ENCODE measurements at regions not wholly inside any gene's neighbourhood (a gene's known extent, or its start where the extent isn't known, plus 50 kb on each side); places are given as distances from the start of the nearest gene placed in this dataset.

DNA sequence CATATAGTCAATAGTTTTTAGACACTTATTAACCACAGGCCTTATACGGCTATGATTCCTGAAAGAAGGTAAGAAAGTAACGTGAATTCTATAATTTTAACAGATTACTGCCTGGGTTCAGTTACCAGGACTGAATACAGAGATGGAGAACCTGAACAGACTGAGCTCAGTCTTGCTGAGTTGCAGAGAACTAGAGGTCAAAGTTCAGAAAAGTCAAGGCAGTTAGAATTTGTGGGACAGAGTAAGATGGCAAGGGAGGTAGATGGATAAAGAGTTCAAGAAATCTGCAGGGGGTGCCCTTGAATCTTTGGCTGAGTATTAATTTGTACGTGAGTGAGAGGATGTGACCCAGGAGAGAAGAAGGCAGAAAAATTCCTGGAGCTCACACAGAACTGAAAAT, 320.1 kb upstream of the MAF start:
- Mint-ChIP-seq H3K36me3 (ENCODE audit: low read depth, unreplicated experiment) (peaks cover 3% of the 10 kb centered on the region), H3K9me3 (ENCODE audit: unreplicated experiment) (no peaks in the 10 kb centered on the region), H3K27me3 (ENCODE audit: unreplicated experiment) (peaks cover 1% of the 10 kb centered on the region), H3K27ac (ENCODE audit: unreplicated experiment) (no peak overlapping the region), H3K4me3 (ENCODE audit: unreplicated experiment) (no peak overlapping the region), H3K4me1 (ENCODE audit: unreplicated experiment) (no peaks in the 10 kb centered on the region)
- no peak for DNase-seq (ENCODE audit: low spot score)
- TF ChIP-seq, protein P1, sequence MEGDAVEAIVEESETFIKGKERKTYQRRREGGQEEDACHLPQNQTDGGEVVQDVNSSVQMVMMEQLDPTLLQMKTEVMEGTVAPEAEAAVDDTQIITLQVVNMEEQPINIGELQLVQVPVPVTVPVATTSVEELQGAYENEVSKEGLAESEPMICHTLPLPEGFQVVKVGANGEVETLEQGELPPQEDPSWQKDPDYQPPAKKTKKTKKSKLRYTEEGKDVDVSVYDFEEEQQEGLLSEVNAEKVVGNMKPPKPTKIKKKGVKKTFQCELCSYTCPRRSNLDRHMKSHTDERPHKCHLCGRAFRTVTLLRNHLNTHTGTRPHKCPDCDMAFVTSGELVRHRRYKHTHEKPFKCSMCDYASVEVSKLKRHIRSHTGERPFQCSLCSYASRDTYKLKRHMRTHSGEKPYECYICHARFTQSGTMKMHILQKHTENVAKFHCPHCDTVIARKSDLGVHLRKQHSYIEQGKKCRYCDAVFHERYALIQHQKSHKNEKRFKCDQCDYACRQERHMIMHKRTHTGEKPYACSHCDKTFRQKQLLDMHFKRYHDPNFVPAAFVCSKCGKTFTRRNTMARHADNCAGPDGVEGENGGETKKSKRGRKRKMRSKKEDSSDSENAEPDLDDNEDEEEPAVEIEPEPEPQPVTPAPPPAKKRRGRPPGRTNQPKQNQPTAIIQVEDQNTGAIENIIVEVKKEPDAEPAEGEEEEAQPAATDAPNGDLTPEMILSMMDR (IDR thresholded peaks at IDR 0.05; ENCODE audit: unreplicated experiment): no peak

DNA sequence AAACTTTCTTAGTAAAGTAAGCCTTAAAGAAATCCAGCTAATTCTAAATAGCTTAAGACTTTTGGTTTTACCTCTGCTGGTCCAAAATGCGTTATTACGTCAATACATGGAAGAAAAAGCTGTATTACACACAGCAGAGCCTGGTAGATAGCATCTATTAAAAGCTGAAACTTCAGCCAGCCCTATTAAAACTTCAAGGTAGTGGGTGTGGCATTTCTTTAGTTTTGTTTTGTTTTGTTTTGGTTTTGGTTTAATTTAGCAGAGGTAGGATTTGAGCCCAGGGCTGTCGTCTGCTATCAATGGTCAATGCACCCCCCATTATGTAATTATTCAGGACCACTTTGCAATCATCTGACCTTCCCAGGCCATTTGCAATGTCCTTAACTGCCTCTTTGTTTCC, 318.4 kb upstream of the MAF start:
- DNase-seq (ENCODE audit: low spot score): no peak
- Mint-ChIP-seq H3K36me3 (ENCODE audit: low read depth, unreplicated experiment) (peaks cover 3% of the 10 kb centered on the region), H3K4me3 (ENCODE audit: unreplicated experiment) (no peak overlapping the region), H3K27me3 (ENCODE audit: unreplicated experiment) (peaks cover 1% of the 10 kb centered on the region), H3K27ac (ENCODE audit: unreplicated experiment) (no peak overlapping the region), H3K9me3 (ENCODE audit: unreplicated experiment) (no peaks in the 10 kb centered on the region), H3K4me1 (ENCODE audit: unreplicated experiment) (no peaks in the 10 kb centered on the region)
- TF ChIP-seq, protein P1 (IDR thresholded peaks at IDR 0.05; ENCODE audit: unreplicated experiment): no peak

DNA sequence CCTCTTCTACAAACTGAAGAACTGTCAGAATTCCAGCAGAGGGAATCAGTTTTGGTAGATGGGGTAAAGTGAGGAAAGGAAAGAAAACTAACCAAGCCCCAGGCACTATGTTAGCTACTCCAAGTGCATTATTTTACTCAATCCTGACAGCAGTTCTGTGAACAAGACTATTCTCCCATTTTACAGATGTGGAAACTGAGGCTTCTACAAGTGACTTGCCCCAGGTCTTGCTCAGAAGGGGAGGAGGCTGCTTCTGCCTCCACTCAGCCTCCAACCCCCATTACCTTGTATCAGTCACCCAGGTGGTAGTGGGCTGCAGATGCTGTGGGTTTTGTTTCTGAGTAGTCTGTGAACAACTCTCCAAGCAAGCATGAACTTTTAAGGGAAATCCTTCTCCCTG, 315.2 kb upstream of the MAF start:
- no peaks in the 10 kb centered on the region for H3K4me1 Mint-ChIP-seq (ENCODE audit: unreplicated experiment)
- H3K36me3 Mint-ChIP-seq (ENCODE audit: low read depth, unreplicated experiment): peaks cover 3% of the 10 kb centered on the region
- no peak overlapping the region for H3K4me3 Mint-ChIP-seq (ENCODE audit: unreplicated experiment)
- H3K27ac Mint-ChIP-seq (ENCODE audit: unreplicated experiment): no peak overlapping the region
- H3K9me3 Mint-ChIP-seq (ENCODE audit: unreplicated experiment): no peaks in the 10 kb centered on the region
- H3K27me3 Mint-ChIP-seq (ENCODE audit: unreplicated experiment): peaks cover 1% of the 10 kb centered on the region
- TF ChIP-seq, protein P1 (IDR thresholded peaks at IDR 0.05; ENCODE audit: unreplicated experiment): no peak
- DNase-seq (ENCODE audit: low spot score): no peak

DNA sequence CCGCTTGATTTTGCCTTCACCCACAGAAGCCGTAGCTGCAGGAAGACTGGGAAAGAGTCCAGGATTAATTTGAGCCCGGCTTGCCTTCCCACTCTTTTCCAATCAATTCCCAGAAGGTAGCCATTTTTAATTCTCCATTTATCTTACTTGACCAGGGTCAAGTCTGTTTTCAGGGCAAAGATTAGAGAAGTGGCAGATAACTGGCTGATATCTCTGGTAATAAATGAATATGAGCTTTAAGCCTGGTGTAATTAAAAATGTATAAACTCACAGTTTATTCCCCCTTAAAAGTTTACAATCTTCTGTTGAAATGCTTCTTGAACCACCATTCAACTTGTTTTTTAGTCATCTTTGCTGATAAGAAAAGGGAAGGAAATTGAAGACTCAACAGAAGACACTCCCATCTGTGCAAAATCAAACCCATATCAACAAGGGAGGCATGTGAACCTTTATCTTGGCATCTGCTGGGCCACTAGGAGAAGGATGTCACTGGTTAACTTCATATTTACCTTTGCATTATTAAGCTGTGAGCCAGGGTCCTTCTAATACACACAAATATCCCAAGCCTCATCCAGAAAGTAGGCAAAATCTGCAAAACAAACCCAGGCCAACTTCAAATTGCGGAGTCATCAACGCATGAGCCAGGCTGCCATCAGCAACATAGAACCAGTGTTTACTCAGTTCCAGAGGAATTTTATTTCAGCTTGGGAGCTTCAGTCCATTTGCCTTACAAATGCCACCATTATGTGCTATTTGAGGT, 314.6 kb upstream of the MAF start:
- Mint-ChIP-seq H3K27ac (ENCODE audit: unreplicated experiment) (no peak overlapping the region), H3K36me3 (ENCODE audit: low read depth, unreplicated experiment) (peaks cover 3% of the 10 kb centered on the region), H3K9me3 (ENCODE audit: unreplicated experiment) (no peaks in the 10 kb centered on the region), H3K27me3 (ENCODE audit: unreplicated experiment) (peaks cover 1% of the 10 kb centered on the region), H3K4me1 (ENCODE audit: unreplicated experiment) (no peaks in the 10 kb centered on the region), H3K4me3 (ENCODE audit: unreplicated experiment) (no peak overlapping the region)
- no peak for DNase-seq (ENCODE audit: low spot score)
- TF ChIP-seq, protein P1 (IDR thresholded peaks at IDR 0.05; ENCODE audit: unreplicated experiment): no peak

DNA sequence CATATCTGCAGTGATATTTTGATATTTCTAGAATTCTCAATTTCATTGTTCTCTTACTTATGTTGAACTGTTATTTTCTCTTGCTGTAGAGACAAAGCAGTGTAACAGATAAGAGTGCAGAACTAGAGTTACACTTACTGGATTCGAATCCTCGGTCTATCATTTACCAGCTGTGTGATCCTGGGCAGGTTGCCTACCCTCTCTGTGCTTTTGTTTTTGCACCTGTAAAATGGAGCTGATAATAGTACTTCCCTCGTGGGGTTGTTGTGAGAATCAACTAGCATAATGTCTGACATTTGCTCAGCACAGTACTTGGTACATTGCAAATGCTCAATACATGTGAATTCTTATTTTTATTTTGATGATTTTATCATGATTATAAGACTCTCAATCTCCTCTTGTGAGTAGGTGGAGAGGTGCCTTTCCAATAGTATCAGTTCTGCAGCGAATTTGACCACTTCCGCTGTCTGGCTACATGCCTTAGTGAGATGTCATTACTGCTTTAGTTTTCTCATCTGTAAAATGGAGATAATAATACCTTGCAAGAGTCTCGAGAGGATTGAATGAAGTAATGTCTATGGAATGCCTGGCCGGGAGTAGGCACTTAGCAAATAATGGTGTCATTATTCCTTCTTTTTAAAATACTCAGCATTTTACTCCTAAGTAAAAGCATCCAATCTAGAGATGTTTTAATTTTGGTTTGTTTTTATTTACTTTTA, 312.2 kb upstream of the MAF start:
- TF ChIP-seq, protein P1 (IDR thresholded peaks at IDR 0.05; ENCODE audit: unreplicated experiment): no peak
- no peaks in the 10 kb centered on the region for H3K4me1 Mint-ChIP-seq (ENCODE audit: unreplicated experiment)
- no peak overlapping the region for H3K27ac Mint-ChIP-seq (ENCODE audit: unreplicated experiment)
- no peaks in the 10 kb centered on the region for H3K9me3 Mint-ChIP-seq (ENCODE audit: unreplicated experiment)
- DNase-seq (ENCODE audit: low spot score): no peak
- H3K4me3 Mint-ChIP-seq (ENCODE audit: unreplicated experiment): no peak overlapping the region
- no peaks in the 10 kb centered on the region for H3K27me3 Mint-ChIP-seq (ENCODE audit: unreplicated experiment)
- no peaks in the 10 kb centered on the region for H3K36me3 Mint-ChIP-seq (ENCODE audit: low read depth, unreplicated experiment)

Measured in endothelial cell (in vitro differentiated cells).